ENCODE measurements at regions not wholly inside any gene's neighbourhood (a gene's known extent, or its start where the extent isn't known, plus 50 kb on each side); places are given as distances from the start of the nearest gene placed in this dataset.

- no peak for DNase-seq
Observed at GRCh38 chr16:87060034-87060986, 256.9 kb downstream of the C16orf95 start.

- no peak for DNase-seq
Observed at GRCh38 chr16:87061243-87061920, 255.8 kb downstream of the C16orf95 start.

- peak; percentile 66 for DNase-seq
Observed at GRCh38 chr16:87062569-87063442, 254.4 kb downstream of the C16orf95 start.

- DNase-seq, result no peak
Observed at GRCh38 chr16:87063543-87063942, 253.6 kb downstream of the C16orf95 start.

- no peak for DNase-seq
Observed at GRCh38 chr16:87064731-87065445, 252.3 kb downstream of the C16orf95 start.

GRCh38 chr16:87065446-87066132 is 251.6 kb downstream of the C16orf95 start:
- no peak for DNase-seq

- DNase-seq, result no peak
Observed at GRCh38 chr16:87066133-87067002, 250.8 kb downstream of the C16orf95 start.

- DNase-seq, result no peak
Observed at GRCh38 chr16:87067003-87067556, 250.1 kb downstream of the C16orf95 start.

- DNase-seq, result no peak
Observed at GRCh38 chr16:87067836-87068761, 249.1 kb downstream of the C16orf95 start.

- DNase-seq, result no peak
Observed at GRCh38 chr16:87068762-87069150, 248.4 kb downstream of the C16orf95 start.

- no peak for DNase-seq
Observed at GRCh38 chr16:87070657-87071056, 246.5 kb downstream of the C16orf95 start.

GRCh38 chr16:87072101-87072500 is 245.1 kb downstream of the C16orf95 start:
- no peak for DNase-seq

- no peak for DNase-seq
Observed at GRCh38 chr16:87074641-87075318, 242.4 kb downstream of the C16orf95 start.

GRCh38 chr16:87075319-87075860 is 241.8 kb downstream of the C16orf95 start:
- no peak for DNase-seq

GRCh38 chr16:87076331-87076949 is 240.8 kb downstream of the C16orf95 start:
- DNase-seq, result no peak

- DNase-seq, result peak; percentile 74
Observed at GRCh38 chr16:87076950-87077749, 240.0 kb downstream of the C16orf95 start.

- DNase-seq, result no peak
Observed at GRCh38 chr16:87077750-87078127, 239.5 kb downstream of the C16orf95 start.

Measured in EL (cell line).